GM19351 (cell line): ENCODE measurements at regions not wholly inside any gene's neighbourhood (a gene's known extent, or its start where the extent isn't known, plus 50 kb on each side); places are given as distances from the start of the nearest gene placed in this dataset.

Source experiments
- ATAC-seq: cut with Tn5 transposase; IDR thresholded peaks from one replicate; pipeline ENCODE4 v1.9.1; 2021; ENCODE audit warnings: mild to moderate bottlenecking, moderate library complexity; ENCODE audit not compliant: unreplicated experiment

DNA sequence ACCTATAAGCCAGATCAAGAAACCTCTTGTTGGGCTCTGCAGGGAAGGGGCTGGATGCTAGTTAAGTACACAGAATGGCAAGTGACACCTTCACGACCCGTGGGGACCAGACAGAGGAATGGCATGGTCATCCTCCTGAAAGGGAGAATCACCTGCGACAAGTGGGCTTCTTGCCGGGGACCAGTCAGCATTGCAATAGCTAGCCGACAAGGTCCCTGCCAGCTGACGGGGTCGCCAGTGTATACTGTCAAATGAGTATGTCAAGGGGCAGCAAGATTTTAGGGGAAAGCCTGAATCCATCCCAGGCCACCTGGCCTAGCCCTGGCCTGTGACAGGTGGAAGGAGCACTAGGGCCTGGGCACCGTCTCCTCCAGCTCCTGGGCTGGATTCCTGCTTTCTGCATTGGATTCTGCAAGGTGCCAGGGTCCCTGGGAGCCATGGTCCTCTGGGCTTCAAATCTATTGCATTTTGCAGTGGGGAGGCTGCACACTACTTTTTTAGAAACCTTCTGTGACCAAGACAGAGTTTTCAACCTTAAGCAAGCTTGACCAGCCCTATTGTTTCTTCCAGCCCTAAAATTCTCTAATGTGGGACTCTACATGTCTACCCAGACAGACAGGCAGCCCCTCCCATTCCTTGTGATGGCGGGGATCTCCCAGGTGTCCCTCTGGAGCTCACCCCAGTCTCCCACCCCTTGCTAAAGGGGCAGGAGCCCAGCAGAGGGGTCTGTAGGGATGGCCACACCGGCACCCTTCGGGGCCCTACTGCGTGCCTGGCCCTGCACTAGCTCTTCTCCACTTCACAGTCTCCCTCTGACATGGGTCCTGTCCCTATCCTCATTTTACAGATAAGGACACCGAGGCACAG is 178.5 kb downstream of the GLI2 start:
- ATAC-seq, result no peak

DNA sequence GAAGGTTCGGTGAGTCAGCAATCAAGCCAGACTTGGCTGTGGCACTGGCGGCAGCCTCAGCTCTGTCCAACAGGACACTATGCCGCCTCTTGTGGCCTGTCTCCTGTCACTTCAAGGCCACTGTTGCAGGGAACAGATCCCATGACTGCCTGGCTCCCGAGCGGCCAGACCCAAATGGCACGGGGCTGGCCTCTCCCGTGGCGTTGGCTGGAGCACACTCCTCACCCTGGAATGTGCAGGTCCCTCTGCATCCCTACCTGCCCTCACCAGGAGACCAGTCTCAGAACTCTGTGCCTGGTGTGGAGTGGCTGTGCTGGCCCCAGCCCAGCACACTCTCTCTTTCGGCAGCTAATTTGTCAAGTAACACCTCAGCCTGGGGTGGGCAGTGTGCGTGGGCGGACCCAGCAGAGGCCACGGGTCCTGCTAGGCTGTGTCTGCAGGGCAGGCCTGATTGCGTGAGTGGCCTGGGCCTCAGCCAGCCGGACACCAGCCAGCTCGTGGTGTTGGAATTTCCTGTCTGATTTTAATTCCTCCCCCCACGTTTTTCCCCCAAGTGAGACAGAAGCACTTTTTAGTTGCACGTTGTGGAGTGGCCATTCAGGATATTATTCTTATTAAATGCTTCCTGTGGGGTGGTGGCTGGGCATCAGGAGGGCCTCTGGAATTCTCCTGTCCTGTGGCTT is 179.3 kb downstream of the GLI2 start:
- ATAC-seq, result no peak

DNA sequence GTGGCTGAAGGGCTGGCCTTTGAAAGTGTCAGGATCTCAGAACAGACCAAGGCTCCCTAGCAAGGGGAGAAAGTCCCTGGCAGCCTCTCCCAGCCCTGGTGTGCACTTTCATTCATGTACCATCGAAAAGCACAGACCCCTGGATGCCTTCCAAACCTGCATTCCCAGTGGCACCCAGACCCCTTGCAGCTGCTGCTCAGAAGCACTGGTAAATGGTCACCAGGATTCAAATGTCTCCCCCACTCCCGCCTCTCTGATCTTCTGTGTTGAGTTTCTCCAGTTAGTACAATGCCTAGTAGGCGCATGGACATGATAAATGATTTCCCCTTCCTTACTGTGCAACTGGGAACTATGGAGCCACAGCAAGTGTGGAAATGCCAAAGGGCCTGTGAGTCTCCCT is 180.0 kb downstream of the GLI2 start:
- ATAC-seq, result no peak

DNA sequence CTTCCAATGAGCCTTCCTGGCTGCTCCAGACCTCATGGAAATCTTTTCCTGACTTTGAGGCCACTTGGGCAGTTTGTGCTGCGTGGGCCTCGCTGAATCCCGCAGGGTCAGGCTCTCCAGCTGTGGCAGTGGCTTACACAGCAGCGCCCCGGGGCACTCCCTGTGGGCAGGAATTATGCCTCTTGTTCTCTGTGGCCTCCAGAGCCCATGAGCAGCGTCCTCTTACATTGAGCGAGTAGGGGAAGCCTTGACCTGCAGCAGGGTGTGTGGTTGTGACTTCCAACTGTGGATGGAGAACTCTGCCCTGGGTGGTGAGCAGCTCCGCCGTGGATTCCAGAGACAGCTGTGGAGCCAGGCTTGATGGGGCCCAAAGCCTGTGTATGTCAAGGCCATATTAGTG is 180.8 kb downstream of the GLI2 start:
- ATAC-seq, result no peak

DNA sequence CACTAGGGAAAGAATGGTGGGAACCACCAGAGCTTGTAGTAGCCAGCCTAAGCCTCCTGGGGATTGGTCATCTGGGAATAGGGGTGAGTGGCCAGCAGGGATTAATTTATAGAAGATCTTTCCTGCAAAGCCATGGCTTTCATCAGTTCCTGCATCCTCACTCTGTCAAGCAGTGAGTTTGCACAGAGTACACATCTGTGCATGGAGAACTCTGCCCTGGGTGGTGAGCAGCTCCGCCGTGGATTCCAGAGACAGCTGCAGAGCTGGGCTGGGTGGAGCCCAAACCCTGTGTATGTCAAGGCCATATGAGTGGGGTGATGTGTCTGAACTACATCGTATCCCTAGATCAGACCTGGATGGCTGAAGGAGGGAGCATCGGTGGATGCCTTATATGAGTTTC is 182.2 kb downstream of the GLI2 start:
- no peak for ATAC-seq

GRCh38 chr2:120919216-120919615 is 183.5 kb downstream of the GLI2 start:
- no peak for ATAC-seq

GRCh38 chr2:120919771-120920453 is 184.2 kb downstream of the GLI2 start:
- no peak for ATAC-seq

DNA sequence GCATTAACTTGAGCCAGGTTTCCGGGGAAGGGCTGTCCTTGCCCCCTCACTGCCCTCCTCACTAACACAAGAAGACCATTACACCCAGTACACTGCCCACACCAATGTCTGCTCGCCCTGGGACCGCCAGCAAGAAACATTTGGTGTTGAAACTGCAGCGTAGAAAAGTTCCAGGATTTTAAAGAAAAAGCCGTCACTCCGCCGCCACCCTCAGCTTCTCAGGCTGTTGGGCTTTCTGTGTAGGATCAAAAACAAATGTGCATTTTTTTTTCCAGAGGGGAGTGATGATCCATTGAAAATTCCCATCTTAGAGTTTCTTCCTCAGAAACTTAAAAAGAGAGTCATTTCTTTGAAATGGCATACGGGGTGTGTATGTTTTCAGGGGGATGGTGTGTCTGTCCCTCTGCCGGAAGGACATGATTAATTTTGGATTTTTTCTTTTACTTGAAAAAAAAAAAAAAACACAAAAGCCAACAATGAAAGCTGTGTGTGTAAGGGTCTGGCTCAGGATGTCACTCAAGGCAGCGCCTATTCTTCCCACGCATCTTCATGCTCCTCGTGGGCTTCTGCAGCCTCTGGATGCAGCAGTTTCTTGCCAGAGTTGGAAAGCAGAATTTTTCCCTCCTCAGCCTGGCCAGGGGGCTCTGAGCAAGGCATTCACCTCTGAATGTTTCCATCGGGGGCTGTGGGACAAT is 184.9 kb downstream of the GLI2 start:
- ATAC-seq, result no peak

DNA sequence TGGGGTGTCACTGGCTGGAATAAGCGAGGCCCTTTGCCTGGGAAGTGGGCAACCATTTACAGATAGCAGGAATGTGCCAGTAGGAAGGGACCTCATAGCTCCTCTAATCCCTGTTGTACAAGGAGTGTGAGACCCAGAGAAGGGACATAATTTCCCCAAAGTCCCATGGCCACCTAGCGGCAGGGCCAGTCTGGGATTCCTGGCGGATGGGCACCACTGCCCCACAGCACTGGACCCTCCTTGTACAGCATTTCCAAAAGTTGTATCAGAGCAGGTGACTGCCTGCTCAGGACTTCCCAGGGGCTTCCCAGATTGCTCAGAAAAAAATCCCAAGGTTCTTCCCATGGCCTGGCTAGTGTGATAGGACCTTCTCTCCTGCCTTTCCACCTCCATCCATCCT is 185.8 kb downstream of the GLI2 start:
- no peak for ATAC-seq

- no peak for ATAC-seq
Measured at GRCh38 chr2:120922571-120923332, 187.1 kb downstream of the GLI2 start.

- no peak for ATAC-seq
Measured at GRCh38 chr2:120923426-120923825, 187.8 kb downstream of the GLI2 start.

- ATAC-seq, result no peak
Measured at GRCh38 chr2:120924924-120925323, 189.3 kb downstream of the GLI2 start.

DNA sequence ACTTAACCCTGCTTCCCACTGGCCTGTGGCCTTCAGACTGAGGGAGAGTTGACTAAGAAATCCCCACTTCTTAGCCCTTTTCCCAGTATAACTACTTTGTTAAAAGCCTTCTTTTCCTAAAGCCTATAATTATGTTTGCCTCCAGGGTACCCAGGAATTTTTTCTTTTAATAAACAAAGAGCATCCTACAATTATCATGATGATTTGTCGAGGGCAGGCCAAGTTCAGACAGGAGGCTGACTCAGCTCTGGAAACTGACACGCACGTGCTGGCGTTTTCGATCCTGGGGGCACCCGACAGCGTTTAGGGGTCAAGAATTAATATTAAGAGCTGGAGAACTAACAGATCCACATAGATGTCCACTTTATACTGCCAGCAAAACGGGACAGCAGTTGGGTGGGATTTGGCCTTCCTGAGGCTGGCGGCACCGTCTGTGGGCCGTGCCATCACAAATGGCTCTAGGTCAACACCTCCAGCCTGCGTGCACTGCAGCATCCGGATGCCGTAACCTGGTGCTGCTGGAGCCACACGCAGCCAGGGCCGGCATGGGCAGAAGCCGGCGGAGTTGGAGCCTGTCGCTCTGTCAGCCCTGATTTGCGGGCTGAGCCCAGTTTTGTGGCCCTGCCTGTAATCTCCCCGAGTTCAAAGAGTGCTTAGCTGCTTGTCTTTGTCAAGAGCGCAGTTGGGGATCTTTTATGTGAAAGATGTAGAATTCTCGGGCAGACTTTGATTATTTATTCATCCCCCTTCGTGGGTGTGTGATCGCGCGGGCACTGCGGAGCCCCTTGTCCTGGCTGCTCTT is 191.0 kb downstream of the GLI2 start:
- no peak for ATAC-seq

DNA sequence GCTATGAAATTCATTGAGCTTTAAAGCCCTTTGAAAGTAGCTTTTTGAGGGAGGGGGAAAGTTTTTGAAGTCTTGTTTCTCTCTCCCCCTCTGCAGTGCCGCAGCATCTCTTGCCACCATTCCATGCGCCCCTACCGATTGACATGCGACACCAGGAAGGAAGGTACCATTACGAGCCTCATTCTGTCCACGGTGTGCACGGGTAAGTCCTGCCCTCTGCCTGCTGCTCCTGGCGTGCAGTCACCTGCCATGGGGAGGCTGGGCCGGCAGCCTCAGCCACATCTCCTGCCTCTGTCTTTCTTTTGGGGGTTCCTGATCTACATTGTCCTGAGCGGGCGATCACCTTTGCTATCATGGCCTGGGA is 191.6 kb downstream of the GLI2 start:
- no peak for ATAC-seq

DNA sequence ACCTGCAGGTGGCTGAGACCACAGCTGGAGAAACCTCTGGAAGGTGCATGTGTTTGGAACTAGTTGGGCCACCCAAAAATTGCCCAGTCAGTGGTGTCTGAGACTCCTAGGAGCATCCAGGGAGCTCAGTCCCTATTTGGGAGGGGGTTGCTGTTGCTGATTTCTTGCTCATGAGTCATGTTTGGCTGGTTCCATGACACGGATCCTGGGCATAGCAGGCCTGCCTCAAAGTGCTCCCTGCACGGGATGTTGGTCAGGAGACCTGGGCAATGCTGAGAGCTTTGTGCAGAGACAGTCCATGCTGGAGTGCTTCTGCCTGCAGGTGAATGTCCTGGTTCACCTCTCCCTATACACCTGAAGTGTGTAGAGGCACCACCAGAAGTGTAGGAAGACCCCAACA is 194.2 kb downstream of the GLI2 start:
- ATAC-seq, result no peak

- no peak for ATAC-seq
Measured at GRCh38 chr2:120930236-120930635, 194.6 kb downstream of the GLI2 start.

DNA sequence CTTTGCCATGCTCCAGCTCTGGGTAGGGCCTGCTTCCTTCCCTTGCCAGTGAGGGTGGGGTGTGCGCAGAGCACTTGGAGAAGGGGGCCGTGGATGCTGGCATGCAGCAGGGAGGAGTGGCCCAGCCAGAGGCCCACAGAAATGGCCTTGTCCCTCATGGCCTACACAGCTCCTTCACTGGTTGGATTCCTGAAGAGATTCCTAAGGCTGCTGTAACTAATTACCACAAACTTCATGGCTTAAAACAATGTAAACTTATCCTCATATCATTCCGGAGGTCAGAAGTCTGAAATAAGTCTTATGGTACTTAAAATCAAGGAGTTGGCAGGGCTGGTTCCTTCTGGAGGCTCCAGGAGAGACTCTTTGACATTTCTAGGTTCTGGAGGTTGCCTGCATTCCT is 195.2 kb downstream of the GLI2 start:
- no peak for ATAC-seq

DNA sequence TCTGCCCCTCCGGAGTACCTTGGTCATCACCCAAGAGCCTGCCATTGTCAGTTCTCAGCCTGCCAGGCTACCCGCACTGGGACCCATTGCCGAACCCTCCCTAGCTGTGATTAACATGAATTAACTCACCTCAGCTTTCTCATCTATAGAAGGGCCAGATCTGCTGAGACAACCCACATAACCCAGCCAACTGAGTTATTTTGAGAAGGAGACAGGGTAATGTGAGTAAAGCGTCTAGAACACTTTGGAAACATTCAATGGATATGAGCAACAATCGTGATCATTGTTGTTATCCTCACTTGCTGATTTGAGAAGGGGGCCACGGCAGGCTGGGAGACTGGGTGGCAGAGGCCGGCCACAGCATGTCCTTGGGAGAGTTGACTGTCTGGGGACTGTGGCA is 196.8 kb downstream of the GLI2 start:
- no peak for ATAC-seq

DNA sequence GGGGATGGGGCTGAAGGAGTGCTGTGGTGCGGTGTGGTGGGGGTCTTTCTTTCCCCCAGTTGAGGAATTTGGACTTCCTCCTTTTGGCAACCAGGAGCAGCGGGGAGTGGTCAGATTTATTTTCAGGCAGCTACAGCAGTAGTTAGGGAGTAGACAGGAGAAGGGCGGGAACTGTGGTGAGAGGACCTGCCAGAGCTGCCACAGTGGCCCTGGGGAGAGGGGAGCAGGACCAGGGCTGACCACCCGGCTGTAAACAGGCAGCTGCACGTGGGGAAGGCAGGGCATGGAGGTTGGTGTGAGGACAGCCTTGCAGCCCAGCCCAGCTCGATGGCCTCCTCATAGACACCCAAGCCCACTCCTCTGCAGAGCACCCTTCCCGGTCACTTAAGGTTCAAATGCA is 197.2 kb downstream of the GLI2 start:
- no peak for ATAC-seq
